HG03558 (cell line): ENCODE measurements at regions not wholly inside any gene's neighbourhood (a gene's known extent, or its start where the extent isn't known, plus 50 kb on each side); places are given as distances from the start of the nearest gene placed in this dataset.

ENCODE experiments used
- ATAC-seq: cut with Tn5 transposase; IDR thresholded peaks from one replicate; pipeline ENCODE4 v1.9.1; 2021; ENCODE audit warnings: moderate number of reproducible peaks; ENCODE audit not compliant: unreplicated experiment; ENCODE audit errors: extremely low read depth

DNA sequence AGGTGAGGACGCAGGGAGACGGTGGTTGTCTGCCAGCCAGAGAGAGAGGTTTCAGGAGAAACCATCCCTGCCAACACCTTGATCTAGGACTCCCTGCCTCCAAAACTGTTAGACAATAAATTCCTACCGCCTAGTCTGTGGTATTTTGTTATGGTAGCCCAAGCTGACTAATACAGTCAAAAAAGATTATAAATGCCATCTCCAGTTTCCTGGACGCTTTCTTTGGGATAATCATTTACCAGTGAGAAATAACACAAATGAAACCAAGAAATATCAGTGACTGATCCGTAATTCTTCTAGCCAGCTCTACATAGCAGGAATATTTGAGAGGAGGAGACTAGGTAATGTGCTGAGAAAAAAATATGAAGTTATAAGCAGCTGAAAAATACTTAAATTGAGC is 707.8 kb upstream of the LMCD1 start:
- ATAC-seq, result no peak

DNA sequence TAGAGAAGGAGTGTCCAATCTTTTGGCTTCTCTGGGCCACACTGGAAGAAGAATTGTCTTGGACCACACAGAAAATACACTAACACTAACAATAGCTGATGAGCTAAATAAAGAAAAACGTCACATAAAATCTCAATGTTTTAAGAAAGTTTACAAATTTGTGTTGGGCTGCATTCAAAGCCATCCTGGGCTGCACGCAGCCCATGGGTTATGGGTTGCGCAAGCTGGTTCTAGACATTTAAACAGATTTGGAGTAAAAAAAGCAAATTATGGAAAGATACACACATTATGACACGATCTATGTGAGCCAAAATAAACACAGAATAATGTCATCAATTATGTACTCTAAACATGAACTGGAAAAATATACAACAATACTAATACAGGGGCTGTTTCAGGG is 703.3 kb upstream of the LMCD1 start:
- ATAC-seq, result no peak

DNA sequence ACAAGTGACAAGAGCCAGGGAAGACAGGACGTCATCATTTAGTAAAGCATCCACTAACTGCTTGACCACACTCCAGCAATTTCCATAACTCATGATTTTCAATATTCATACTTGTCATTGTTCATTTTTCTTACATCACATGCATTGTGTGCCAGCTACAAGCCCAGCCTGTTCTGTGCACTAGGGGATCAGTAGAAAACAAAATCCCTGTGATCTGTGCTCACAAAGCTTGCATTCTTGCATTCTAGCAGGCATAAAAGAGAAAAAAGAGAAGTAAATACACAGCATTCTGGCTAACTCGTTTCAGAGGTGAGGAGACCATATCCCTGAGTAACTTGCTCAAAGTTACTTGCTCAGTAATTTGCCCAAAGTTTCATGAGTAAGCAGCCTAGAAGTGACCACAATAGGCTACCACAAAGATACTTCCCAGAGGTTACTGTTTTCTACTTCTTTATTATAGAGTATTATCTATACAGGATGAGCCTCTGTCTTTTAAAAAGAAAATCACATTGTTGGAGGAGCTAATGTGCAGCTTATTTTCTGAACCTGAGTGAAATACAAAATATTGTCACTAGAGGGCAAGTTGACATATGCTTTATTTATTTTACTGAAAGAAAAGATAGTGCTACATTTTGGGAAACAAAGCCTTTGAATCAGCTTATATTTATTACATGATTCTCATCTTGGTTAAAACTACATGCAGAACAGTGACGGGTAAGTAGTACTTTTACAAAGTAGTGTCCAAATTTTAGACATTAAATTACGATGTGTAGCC is 701.4 kb upstream of the LMCD1 start:
- no peak for ATAC-seq

DNA sequence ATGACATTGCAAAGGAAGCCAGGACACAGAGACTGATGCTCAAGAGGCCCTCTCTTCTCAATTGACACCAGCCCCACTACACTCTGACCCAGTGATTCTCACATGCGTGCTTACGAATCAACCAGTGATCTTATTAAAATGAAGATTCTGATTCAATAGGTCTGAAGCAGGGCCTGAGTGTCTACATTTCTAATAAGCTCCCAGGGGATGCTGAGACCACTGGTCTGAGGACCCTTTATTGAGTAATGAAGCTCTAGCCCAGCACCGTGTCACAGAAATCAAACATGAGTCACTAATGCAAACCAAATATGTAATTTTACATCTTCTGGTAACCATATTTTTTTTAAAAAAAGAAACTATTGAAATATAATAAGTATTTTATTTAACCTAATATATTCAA is 689.1 kb upstream of the LMCD1 start:
- ATAC-seq, result no peak

DNA sequence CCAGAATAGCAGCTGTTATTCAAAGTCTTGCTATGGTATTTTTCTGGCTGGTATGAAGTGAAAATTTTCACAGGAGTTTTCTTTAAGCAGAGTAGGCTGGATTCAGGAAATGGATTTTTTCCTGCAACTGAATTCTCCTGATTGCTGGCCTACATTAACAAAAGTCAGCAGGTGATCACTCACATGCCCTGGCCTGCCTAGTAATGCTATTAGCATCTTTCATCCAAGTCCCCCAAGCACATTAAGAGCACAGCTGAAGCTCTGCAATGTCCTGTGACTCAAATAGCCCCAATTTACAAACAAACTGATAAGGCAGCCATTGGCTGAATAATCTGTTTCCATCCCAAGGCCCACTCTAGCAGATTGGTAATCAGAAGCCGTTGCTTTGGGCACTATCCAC is 688.3 kb upstream of the LMCD1 start:
- ATAC-seq, result no peak

DNA sequence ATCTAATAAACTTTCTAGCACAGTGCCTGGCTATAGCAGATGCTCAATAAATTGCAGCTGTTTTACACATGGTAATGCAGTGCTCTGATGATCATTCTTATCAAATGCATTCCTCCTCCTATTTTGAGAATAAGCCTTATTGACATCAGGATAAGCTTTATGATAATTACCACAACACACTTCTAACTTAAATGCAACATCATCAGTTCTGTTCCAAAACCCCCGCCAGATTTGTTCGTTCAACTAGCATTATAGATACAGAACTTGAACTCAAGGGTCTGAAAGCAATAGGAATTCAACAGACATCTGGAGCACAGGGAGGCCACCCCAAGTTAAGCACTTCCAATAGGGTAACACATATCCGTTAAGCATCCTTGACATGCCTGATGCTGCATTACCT is 684.4 kb upstream of the LMCD1 start:
- no peak for ATAC-seq

DNA sequence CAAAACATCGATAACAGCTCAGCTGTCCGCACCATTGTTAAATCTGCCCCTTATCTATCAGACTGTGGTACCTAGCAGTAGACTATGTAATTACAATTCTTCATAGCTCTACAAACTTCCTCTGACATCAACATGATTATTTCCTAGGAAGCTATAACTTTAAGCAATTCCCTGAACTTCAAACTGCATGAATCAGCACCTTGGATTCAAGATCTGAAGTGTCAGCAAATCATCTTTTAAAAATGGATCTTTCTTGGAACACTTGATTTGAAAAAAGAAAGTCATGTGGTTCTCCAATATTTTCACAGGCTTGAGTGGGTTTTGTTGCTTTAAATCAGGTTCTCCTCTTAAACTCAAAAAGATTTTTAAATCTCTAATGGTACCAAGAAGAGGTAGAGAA is 680.7 kb upstream of the LMCD1 start:
- no peak for ATAC-seq

DNA sequence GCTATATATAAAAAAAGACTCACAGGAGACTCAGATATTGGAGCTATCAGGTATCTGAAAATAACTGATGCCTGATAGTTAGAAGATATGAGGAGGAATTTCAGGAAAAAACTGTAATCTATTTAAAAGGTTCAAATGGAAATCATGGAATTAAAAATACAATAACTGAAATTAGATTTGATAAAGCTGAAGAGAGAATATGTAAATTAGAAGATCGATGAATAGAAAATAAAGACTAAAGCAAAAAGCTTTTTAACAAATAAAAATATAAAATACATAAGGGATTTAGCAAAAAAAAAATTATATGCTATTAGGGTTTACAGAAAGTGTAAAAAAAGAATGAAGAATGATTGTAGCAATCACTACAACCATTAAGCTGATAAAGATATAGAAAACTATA is 679.8 kb upstream of the LMCD1 start:
- ATAC-seq, result no peak

DNA sequence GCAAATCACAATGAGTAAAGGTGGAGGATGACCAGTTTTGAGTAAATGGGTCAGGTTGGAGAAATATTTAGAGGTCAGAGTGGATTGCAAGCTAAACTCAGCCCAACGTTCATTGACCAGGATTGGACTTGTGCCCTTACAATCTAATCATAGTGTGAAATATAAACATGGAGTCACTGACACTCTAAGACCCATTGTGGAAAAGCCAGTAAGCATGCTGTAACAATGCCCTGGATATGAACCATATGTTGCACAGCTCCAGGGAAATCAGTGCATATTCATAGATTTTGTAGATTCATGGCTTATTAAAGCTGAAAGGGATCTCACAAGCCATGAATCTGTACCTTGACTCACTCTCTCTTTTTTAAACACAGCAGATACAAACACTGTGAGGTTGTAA is 660.2 kb upstream of the LMCD1 start:
- ATAC-seq, result no peak

DNA sequence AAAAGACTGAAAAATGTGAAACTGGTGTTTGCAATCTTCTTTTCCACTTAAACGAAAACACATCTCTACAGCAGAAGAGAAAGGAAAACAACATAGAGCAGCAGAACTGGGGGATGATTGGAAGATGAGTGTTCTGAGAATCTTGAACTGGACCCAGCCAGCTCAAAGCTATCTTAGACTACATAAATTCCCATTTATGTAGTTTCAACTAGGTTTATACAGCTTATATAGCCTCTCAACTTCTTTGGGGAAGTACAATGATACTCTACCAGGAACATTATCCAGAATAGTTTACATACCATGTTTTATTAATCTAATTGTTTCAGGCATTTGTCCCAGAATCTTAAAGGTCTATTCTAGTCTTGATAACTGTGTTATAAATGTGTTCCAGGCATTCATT is 658.2 kb upstream of the LMCD1 start:
- ATAC-seq, result no peak

DNA sequence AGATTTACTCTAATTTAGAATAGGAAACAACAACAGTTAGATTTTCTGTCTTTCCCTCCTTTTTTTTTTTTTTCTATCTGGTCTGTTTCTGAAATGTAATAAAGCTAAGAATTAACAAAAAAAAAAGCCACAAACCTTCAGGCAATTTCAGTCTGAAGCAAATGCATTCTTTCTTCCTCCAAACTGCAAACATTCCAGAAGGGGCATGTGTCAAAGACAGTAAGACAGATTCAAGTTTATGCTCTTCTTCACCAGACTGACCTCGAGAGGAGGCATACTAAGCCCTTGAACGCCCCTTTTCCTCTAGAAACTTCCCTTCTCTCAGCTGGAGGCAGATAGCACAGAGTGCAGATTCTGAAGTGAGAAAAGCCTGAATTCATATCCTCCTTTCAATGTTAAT is 654.6 kb upstream of the LMCD1 start:
- no peak for ATAC-seq

DNA sequence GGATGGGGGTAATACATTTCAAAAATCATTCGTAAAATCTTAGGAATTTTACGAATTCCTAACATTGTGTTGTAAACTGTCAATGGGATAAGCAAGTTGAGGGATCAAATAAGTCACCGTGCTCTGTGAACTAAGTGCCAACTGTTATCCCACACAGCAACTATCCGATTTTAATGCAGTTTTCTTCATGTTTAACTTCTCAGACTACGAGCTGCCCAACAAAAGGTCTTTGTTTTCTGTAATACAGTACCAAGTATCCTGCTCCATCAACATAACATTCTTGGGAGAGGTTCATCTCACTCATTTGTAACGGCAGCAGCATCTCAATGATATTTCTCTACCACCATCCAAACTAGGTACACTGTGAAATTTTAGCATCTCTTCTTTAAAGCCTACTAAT is 654.1 kb upstream of the LMCD1 start:
- ATAC-seq, result no peak

DNA sequence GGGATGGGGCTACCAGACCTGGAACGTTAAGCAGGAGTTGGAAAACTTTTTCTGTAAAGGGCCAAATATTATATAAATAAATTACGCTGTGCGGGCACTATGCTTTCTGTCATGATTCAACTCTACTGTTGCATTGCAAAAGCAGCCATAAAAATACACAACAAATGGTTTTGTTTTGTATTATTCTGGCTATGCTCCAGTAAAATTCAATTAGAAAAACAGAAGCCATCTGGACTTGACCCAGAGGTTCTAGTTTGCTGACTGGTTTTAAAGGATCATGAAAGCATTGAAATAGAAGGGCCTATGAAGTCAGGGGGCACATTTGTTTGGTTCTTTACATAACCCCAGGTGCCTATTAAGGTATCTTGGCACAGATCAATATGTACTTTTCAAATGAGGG is 647.4 kb upstream of the LMCD1 start:
- no peak for ATAC-seq

DNA sequence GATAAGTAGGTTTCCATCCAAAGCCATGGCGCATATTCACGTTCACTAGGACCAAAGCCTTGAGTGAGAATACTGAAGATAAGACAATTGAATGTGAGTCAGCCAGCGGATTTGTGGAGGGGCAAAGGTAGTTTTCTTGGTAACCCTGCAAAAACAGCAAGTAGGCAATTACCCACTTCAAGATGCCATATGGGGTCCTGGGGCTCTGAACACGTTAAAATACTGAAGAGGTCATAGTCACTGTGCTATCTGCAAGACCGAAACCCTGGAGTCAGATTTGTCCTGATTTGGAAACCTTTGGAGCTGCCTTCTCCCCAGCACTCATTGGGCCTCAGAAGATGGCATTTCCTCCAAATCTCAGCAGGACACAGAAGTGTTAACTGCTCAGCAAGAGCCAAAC is 646.9 kb upstream of the LMCD1 start:
- no peak for ATAC-seq

DNA sequence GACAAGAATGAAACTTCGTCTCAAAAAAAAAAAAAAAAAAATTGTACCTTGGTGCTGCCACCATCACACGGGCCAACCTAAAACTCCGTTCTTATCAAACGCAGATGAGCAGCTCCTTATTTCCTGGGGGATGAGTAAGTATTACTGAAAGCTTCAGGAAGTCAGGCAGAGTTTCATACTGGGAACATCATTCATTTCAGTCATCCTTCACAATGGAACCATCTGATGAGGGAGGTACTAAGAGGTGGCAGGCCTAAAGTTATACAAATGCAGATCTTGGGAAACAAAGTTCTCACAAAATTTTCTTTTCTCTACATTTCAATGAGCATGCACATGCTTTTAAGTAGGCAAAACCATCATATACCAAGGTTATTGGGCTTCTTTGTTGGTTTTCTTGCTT is 636.0 kb upstream of the LMCD1 start:
- no peak for ATAC-seq

DNA sequence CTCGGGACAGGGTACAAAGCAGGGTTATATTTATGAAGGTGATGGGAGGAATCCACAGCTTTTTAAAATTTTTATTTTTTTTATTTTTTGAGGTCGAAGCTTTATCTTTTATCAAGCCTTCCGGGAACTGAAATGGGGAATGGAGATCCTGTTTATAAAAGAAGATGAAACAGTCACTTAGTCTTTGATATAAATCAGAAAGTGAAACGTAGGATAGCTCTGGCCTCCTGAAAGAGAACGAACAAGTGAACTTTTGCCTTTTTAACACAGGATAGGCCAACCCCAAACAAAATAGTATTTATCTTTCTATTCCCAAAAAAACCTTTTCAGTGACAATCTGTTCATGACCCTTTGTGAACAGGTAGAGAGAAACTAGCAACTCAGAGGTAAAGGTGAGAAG is 634.0 kb upstream of the LMCD1 start:
- ATAC-seq, result no peak

DNA sequence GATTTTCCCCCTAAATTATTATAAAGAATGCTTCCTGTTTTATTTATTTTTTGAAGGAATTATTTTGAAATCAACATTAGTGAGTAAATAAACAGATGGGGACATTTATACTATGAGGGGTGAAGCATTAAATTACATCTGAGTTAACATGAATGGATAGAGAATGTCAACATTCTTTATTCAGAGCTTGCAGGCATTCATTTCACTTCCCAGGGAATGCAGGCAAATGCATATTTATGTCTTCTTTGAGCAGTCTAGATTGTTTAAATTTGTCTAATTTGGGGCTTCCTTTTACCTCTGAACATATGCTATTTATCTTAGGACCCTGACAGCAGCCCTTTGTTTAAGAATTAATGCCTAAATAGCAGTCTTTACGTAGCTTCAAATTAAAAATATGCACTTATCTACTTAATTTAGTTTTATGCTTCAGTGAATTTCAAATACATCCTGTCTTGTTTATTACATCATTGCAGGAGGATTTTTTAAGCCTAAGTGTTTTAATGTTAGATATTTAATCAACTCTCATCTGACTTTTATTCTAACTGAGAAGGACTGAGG is 630.5 kb upstream of the LMCD1 start:
- ATAC-seq, result no peak

DNA sequence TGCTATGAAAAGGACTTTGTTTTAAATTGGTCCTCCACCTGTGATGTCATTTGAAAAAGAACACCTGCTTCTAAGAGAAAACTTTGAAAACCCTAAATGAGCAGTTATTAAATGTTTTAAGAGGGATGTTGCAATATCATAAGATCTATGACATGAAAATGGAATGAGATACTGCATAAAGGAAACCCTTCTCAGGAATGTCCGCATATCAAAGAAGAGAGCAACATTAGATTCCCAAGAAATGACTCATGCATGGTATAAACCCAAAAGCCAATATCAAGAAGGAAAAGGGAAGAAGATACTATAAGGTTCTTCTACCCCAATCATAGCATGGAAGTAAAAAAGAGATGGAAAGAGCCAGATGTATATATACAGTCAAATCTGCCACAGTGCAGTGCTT is 627.5 kb upstream of the LMCD1 start:
- no peak for ATAC-seq

DNA sequence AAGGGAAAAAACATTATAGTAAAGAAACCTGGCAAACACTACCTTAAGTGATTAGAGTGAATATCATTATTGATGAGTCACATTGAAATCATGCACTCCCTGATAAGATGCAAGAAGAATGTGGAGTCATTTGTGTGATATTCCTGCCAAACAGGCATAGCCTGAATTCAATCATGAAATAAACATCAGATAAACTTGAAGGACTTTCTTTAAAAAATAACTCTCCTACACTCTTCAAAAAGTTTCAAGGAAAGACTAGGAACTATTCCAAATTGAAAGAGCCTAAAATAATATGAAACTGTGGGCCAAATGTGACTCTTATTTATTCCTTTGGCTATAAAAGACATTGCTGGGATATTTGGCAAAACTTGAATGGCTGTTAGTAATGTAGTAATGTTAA is 625.7 kb upstream of the LMCD1 start:
- no peak for ATAC-seq

DNA sequence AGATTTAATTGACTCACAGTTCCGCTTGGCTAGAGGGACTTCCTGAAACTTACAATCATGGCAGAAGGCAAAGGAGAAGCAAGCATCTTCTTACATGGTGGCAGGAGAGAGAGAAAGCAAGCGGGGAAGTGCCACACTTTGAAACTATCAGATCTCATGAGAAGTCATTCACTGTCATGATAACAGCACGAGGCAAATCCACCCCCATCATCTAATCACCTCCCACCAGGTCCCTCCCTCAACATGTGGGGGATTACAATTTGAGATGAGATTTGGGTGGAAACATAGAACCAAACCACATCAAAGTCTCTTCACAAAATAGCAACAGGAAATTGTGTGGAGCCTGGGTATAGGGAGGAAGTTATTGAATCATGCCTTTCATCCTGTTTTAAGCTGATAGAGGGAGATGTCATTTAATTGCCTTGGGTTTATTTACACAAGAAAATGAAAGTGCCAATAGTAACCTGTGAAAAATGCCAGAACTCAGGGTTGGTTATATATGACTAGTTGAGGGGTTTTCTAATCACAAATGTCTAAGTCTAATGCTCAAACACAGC is 624.8 kb upstream of the LMCD1 start:
- ATAC-seq, result no peak

DNA sequence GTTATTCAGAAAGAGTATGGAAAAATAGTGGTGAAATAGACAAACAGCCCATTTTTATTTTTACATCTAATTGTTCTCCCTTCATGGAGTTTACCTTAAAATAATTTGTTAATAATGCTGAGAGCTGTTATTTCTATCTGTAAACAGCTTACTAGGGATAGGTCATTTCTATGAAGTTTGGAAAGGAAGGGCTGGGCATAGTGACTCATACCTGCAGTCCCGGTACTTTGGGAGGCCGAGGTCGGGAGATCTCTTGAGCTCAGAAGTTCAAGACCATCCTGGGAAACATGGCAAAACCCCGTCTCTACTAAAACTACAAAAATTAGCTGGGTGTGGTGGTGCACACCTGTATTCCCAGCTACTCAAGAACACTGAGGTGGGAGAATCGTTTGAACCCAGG is 624.3 kb upstream of the LMCD1 start:
- ATAC-seq, result no peak

DNA sequence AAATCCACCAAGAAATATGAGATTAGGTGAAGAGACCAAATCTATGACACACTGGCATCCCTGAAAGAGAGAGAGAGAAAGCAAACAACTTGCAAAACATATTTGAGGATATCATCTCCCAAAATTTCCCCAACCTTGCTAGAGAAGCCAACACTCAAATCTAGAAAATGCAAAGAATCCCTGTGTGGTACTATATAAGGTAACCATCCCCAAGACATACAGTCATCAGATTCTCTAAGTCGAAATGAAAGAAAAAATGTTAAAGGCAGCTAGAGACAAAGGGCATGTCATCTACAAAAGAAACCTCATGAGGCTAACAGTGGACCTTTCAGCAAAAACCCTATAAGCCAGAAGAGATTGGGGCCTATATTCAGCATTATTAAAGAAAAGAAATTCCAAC is 622.1 kb upstream of the LMCD1 start:
- ATAC-seq, result no peak
